A673 (cell line): ENCODE measurements at regions not wholly inside any gene's neighbourhood (a gene's known extent, or its start where the extent isn't known, plus 50 kb on each side); places are given as distances from the start of the nearest gene placed in this dataset.

Source experiments
- BruUV-seq: library from RNA; stranded (reverse); fragments of 400-500 nt; replicated peaks from 2 replicates; lab custom pipeline; 2021; lab: Mats Ljungman, UMichigan
- CTCF ChIA-PET: fragments of 300-600 bp; sonication (Branson Sonifier 250); formaldehyde crosslinking; loops from one replicate; lab custom pipeline; 2022; ENCODE audit warnings: antibody characterized with exemption; lab: Charles Lee
- POLR2A ChIA-PET: fragments of 300-600 bp; sonication (Branson Sonifier 250); formaldehyde crosslinking; loops from one replicate; lab custom pipeline; 2022; ENCODE audit warnings: antibody characterized with exemption; ENCODE audit not compliant: low non-redundant PET; lab: Charles Lee
- DNase-seq: peaks from one replicate; pipeline ENCODE4 v3.0.0-alpha.2; 2015; ENCODE audit warnings: low spot score
- H3K27ac ChIP-seq: fragments of 200-600 bp; sonication (generic); 2 replicates; pipeline ENCODE4 v1.5.1; 2016; ENCODE audit warnings: mixed run types, low read depth, mild to moderate bottlenecking, mixed read lengths, antibody characterized with exemption, low read length; ENCODE audit not compliant: poor library complexity, severe bottlenecking
- H3K27me3 ChIP-seq: fragments of 200-600 bp; sonication (generic); replicated peaks from 2 replicates; pipeline ENCODE4 v1.6.1; 2017; ENCODE audit warnings: mixed run types, low read depth, mild to moderate bottlenecking, mixed read lengths, antibody characterized with exemption, low read length; ENCODE audit not compliant: insufficient read depth, poor library complexity
- H3K36me3 ChIP-seq: fragments of 200-600 bp; sonication (generic); 2 replicates; pipeline ENCODE4 v1.6.1; 2016; ENCODE audit warnings: mixed run types, mild to moderate bottlenecking, mixed read lengths, antibody characterized with exemption, low read length; ENCODE audit not compliant: insufficient read depth, poor library complexity, severe bottlenecking
- H3K4me1 ChIP-seq: fragments of 200-600 bp; sonication (generic); 2 replicates; pipeline ENCODE4 v1.6.1; 2017; ENCODE audit warnings: mixed run types, mild to moderate bottlenecking, mixed read lengths, antibody characterized with exemption, low read length; ENCODE audit not compliant: insufficient read depth, poor library complexity, severe bottlenecking
- H3K4me3 ChIP-seq: fragments of 200-600 bp; sonication (generic); 2 replicates; pipeline ENCODE4 v1.5.1; 2016; ENCODE audit warnings: low read depth, mixed run types, mild to moderate bottlenecking, mixed read lengths, low read length; ENCODE audit not compliant: poor library complexity, severe bottlenecking
- H3K9me3 ChIP-seq: fragments of 200-600 bp; sonication (generic); 2 replicates; pipeline ENCODE4 v1.6.1; 2016; ENCODE audit warnings: mixed run types, low read depth, mild to moderate bottlenecking, mixed read lengths, antibody characterized with exemption, low read length; ENCODE audit not compliant: poor library complexity, severe bottlenecking
- CTCF ChIP-seq: fragments of 300-800, 200-600 bp; sonication (generic); conservative IDR thresholded peaks from 2 replicates; pipeline ENCODE4 v1.5.1; 2017; ENCODE audit warnings: low read depth, mild to moderate bottlenecking, antibody characterized with exemption, low read length, moderate library complexity, mixed read lengths
- EZH2 ChIP-seq: fragments of 200-600 bp; sonication (generic); IDR thresholded peaks from 2 replicates; pipeline ENCODE4 v1.6.1; 2017; ENCODE audit warnings: borderline replicate concordance, low read depth, mild to moderate bottlenecking, mixed read lengths, antibody characterized with exemption, low read length; ENCODE audit not compliant: poor library complexity, severe bottlenecking
- intact Hi-C: fragments of 100-400 bp; cut with micrococcal nuclease; formaldehyde crosslinking; loops from one replicate; pipeline ENCODE4 v1.10.0; 2022; ENCODE audit not compliant: unreplicated experiment

- no TSS peak for BruUV-seq
- POLR2A ChIA-PET: no interaction called here
Measured at GRCh38 chr3:168858327-168858726, 762.6 kb upstream of the GOLIM4 start.

GRCh38 chr3:168850109-168850508, 754.4 kb upstream of the GOLIM4 start:
- no peaks in the 10 kb centered on the region for H3K9me3 ChIP-seq
- H3K4me3 ChIP-seq: no peak overlapping the region
- TF ChIP-seq EZH2 (no peak), CTCF (no peak)
- ChIA-PET POLR2A (no interaction called here), CTCF (no interaction called here)
- no peaks in the 10 kb centered on the region for H3K36me3 ChIP-seq
- intact Hi-C loops: no loop called here
- BruUV-seq: no TSS peak
- H3K27ac ChIP-seq: no peak overlapping the region
- no peak for DNase-seq
- H3K27me3 ChIP-seq: peaks cover 30% of the 10 kb centered on the region
- H3K4me1 ChIP-seq: no peaks in the 10 kb centered on the region

More at GRCh38 chr3:168858327-168858726, 762.6 kb upstream of the GOLIM4 start:
- intact Hi-C loops: no loop called here
- Histone ChIP-seq H3K9me3 (no peaks in the 10 kb centered on the region), H3K4me1 (no peaks in the 10 kb centered on the region), H3K36me3 (no peaks in the 10 kb centered on the region), H3K27ac (no peak overlapping the region), H3K4me3 (no peak overlapping the region), H3K27me3 (peaks cover 52% of the 10 kb centered on the region)
- TF ChIP-seq EZH2 (no peak), CTCF (no peak)
- no peak for DNase-seq
- CTCF ChIA-PET: no interaction called here

- DNase-seq: peak; percentile 53
- Histone ChIP-seq H3K36me3 (no peaks in the 10 kb centered on the region), H3K9me3 (no peaks in the 10 kb centered on the region), H3K4me1 (no peaks in the 10 kb centered on the region), H3K4me3 (no peak overlapping the region), H3K27ac (no peak overlapping the region), H3K27me3 (peaks cover 48% of the 10 kb centered on the region)
- BruUV-seq: no TSS peak
- CTCF ChIA-PET: interaction anchor here (0.6 to 2.2 kb wide), 3 partner anchors 18 to 636 kb away, joined by 3 to 22 read pairs (median 6); no protein-coding TSS in a partner anchor
- POLR2A ChIA-PET: no interaction called here
- intact Hi-C loops: loop anchor here (1.0 to 5.0 kb wide), 3 partner anchors 336 to 800 kb away; no protein-coding TSS in a partner anchor
- TF ChIP-seq CTCF (peak; percentile 68), EZH2 (no peak)
Measured at GRCh38 chr3:168847291-168847883, 751.7 kb upstream of the GOLIM4 start.
